ENCODE measurements at regions not wholly inside any gene's neighbourhood (a gene's known extent, or its start where the extent isn't known, plus 50 kb on each side); places are given as distances from the start of the nearest gene placed in this dataset.

DNA sequence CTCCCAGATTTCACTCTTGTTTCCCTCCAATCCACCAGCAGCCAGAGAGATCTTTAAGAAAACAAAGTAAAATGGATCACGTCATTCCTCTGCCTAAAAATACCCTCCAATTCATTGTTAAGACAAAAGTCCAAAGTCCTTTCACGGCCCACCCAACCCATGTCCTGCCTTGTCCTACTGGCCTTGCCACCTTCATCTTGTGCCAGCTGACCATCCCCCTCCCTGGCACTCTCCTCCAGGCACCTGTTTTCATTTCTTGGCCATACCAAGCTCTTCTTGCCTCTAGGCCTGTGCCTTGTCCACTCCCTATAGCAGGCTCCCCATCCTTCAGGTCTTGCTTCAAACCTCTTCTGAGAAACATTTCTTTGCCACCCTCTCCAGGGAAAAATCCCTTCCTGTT is 307.6 kb downstream of the MSX2 start:
- H3K4me3 ChIP-seq (ENCODE audit: insufficient read depth, low read depth, low read length): no peak overlapping the region
- no peaks in the 10 kb centered on the region for H3K36me3 ChIP-seq (replicated peaks; ENCODE audit: control insufficient read depth, insufficient read depth, low read length)
- H3K27me3 ChIP-seq (ENCODE audit: control insufficient read depth, insufficient read depth, low read length): no peaks in the 10 kb centered on the region
- no peak for DNase-seq

DNA sequence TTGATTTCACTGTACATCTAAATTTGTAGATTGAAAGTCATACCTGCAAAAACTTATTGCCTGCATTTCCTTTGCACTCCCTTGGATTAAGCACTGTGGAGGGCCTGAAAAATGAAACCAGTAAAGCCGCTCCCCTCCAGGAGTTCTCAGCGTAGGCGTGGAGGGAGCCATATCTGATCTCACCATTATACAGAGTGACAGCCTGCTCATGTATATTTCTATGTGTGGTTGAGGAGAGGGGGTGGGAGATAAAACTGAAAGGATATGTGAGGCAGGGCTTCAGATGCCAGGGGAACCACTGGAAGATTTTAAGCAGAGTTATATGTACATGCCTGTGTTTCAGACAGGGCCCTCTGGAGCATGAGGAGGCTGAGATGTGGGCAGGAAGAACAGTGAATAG is 303.0 kb downstream of the MSX2 start:
- no peaks in the 10 kb centered on the region; the same call in 1 of the 2 replicates for H3K27me3 ChIP-seq (ENCODE audit: control insufficient read depth, insufficient read depth, low read length)
- H3K36me3 ChIP-seq (replicated peaks; ENCODE audit: control insufficient read depth, insufficient read depth, low read length): no peaks in the 10 kb centered on the region
- no peak overlapping the region for H3K4me3 ChIP-seq (ENCODE audit: insufficient read depth, low read depth, low read length)
- no peak for DNase-seq

DNA sequence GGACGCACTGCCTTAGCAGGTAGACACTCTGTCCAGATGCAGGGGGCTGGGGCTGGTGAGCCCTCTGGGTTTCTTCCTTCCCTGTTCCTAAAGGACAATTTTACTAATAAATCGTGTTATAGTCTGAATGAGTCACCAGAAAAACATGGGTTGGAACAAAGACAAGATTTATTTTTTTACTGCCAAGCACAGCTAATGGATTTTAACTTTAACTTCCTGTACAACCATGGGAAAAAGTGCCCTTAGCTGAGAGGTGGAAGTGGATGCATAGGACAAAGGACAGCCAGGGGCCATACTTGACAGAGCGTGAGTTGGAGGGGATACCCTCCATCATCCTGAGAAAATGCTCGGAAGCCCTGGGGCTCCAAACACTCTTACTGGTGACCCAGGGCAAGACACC is 300.7 kb downstream of the MSX2 start:
- no peak for DNase-seq
- Histone ChIP-seq H3K27me3 (ENCODE audit: control insufficient read depth, insufficient read depth, low read length) (no peaks in the 10 kb centered on the region; the same call in 1 of the 2 replicates), H3K36me3 (replicated peaks; ENCODE audit: control insufficient read depth, insufficient read depth, low read length) (no peaks in the 10 kb centered on the region), H3K4me3 (ENCODE audit: insufficient read depth, low read depth, low read length) (no peak overlapping the region)

DNA sequence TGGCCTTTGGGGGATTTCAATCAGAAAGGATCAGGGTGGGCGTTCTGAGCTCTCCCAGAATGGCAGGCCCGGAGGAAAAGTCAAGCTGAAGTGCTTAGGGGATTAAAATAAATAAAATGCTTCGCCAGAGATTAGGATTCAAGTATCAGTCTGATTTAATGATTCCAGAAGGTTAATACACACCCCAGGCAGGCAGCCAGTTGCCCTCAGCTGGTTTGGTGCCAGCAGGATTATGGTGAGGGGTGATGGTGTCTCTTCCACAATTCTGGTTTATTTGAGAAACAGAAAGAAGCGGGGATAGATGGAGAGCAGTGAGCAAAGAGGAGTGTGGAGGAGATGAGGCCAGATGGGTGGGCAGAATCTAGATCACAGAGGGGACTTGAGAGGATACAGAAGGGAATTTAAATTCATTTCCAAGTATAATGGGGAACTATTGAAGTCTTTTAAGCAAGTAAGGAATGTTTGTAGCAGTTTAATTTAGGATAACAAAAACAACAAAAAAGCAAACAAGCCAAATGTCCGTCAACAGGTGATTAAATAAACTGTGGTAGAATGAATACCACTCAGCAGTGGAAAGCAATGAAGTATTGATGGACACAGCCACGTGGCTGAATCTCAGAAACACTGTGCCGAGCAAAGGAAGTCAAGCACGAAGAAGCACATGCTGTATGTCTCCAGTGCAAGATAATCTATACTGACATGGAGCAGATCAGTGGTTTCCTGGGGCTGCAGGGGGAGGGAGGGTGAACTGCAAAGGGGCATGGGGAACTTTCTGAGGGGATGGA is 297.7 kb downstream of the MSX2 start:
- Histone ChIP-seq H3K27me3 (ENCODE audit: control insufficient read depth, insufficient read depth, low read length) (no peaks in the 10 kb centered on the region; the same call in 1 of the 2 replicates), H3K36me3 (replicated peaks; ENCODE audit: control insufficient read depth, insufficient read depth, low read length) (no peaks in the 10 kb centered on the region)
- DNase-seq: no peak

DNA sequence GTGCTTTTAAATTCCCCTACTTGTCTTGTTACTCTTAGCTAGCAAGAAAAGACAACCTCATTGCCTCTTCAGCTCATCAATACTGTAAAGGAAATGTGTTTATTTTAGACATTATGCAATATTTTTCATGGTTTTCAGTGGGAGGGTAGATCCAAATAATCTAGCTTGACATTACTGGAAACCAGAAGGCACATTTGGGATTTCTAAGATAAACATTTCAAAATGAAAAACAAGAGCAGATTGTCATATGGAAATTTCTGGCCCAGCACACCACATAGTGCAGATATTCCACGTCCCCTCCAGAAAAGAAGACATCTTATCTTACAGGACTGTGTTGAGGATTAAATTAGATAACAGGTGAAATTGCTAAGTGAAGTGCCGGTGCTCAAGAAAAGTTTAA is 296.9 kb downstream of the MSX2 start:
- no peak overlapping the region for H3K4me3 ChIP-seq (ENCODE audit: insufficient read depth, low read depth, low read length)
- H3K27me3 ChIP-seq (ENCODE audit: control insufficient read depth, insufficient read depth, low read length): no peaks in the 10 kb centered on the region; the same call in 1 of the 2 replicates
- no peak for DNase-seq

More for the DNA sequence above, 297.7 kb downstream of the MSX2 start:
- no peak overlapping the region for H3K4me3 ChIP-seq (ENCODE audit: insufficient read depth, low read depth, low read length)

DNA sequence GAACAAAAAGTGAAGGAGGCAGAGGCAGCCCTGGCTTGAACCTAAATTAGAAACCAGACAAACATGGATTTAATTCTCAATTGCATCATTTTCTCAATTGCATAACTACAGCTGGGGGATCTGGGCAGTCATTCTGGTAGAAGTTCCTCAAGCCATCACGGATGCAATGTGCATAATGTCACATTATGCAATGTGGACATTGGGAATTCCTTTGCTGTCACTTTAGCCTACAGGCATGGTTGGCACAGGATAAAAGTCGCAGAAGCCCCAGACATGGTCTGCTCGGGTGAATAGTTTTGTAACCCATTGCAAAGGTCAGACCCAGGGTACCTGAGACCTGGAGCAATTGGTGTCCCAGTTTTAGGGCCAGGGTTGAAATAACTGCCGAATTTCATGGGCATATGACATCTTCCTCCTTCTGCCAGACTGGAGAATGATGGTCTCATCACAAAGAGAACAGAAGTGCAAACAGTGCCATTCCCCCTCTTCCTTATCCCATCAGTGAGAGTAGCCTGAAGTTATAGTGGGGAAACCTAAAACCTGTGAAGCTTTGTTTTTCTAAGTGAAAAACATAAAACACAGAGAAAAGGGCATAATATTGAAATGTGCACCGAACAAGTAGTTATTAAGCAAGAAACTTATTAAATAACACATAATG is 290.8 kb downstream of the MSX2 start:
- Histone ChIP-seq H3K4me3 (ENCODE audit: insufficient read depth, low read depth, low read length) (no peak overlapping the region), H3K36me3 (replicated peaks; ENCODE audit: control insufficient read depth, insufficient read depth, low read length) (no peaks in the 10 kb centered on the region), H3K27me3 (ENCODE audit: control insufficient read depth, insufficient read depth, low read length) (no peaks in the 10 kb centered on the region)
- no peak for DNase-seq

More for the DNA sequence above, 296.9 kb downstream of the MSX2 start:
- no peaks in the 10 kb centered on the region for H3K36me3 ChIP-seq (replicated peaks; ENCODE audit: control insufficient read depth, insufficient read depth, low read length)

DNA sequence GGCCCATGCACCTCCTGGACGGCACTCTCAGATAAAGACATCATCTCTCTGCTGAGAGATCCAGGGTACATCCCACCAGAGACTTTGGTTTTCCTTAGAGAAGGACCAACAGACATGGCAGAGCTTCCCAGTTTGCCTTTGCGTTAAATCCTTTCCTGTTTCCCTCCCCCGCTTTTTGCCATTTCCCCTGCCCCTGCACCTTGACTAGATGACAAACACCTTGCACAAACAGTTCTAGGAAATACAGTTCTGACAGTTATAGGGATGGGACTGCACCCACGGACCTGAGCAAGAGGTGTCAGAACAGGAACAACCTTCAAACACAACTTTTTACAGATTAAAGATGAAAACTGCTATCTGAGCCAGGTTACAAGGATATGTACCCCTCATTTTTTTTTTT is 288.9 kb downstream of the MSX2 start:
- no peak overlapping the region for H3K4me3 ChIP-seq (ENCODE audit: insufficient read depth, low read depth, low read length)
- no peaks in the 10 kb centered on the region for H3K27me3 ChIP-seq (ENCODE audit: control insufficient read depth, insufficient read depth, low read length)
- DNase-seq: no peak

DNA sequence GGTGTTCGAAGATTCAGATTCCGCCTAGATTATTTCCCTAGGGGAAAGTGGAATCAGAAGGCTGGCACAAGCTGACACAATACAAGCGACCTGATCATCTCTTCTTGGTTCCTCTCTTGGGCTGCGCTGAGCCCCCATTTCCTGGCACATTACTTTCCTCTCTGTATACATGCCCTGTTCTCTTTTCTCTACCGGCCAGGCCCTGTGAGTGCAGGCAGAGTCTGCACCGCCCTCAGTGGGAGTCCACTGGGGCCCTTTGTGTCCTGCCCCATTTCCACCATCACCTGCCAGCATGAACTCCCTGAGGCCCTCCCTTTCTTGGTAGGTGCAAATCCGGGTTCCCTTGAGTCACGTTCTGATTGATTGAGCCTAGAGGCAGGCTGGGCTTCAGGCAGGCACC is 287.9 kb downstream of the MSX2 start:
- peak; percentile 24 for DNase-seq
- H3K4me3 ChIP-seq (ENCODE audit: insufficient read depth, low read depth, low read length): no peak overlapping the region
- no peaks in the 10 kb centered on the region for H3K27me3 ChIP-seq (ENCODE audit: control insufficient read depth, insufficient read depth, low read length)
- no peaks in the 10 kb centered on the region for H3K36me3 ChIP-seq (replicated peaks; ENCODE audit: control insufficient read depth, insufficient read depth, low read length)

More for the DNA sequence above, 288.9 kb downstream of the MSX2 start:
- no peaks in the 10 kb centered on the region for H3K36me3 ChIP-seq (replicated peaks; ENCODE audit: control insufficient read depth, insufficient read depth, low read length)

DNA sequence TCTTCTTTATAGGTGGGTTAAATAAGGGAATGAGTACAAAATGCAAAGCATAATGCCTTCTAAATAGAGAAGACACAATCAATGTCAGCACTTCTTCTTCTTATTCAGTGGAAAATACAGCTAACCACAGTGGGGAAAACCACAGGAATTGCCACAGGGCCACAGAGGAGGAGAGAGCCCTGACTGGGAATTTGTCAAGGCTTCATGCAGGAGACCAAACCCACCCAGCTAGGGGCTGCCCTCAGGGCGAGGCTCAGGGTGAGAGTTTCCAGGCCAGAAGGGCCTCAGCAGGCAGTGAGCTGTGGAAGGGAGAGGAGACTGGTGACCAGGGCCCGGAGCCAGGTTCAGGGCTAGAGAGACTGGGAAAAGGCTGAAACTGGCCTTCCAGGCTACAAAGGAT is 279.1 kb downstream of the MSX2 start:
- H3K27me3 ChIP-seq (ENCODE audit: control insufficient read depth, insufficient read depth, low read length): no peaks in the 10 kb centered on the region
- no peak overlapping the region for H3K4me3 ChIP-seq (ENCODE audit: insufficient read depth, low read depth, low read length)
- no peaks in the 10 kb centered on the region for H3K36me3 ChIP-seq (replicated peaks; ENCODE audit: control insufficient read depth, insufficient read depth, low read length)
- no peak for DNase-seq

DNA sequence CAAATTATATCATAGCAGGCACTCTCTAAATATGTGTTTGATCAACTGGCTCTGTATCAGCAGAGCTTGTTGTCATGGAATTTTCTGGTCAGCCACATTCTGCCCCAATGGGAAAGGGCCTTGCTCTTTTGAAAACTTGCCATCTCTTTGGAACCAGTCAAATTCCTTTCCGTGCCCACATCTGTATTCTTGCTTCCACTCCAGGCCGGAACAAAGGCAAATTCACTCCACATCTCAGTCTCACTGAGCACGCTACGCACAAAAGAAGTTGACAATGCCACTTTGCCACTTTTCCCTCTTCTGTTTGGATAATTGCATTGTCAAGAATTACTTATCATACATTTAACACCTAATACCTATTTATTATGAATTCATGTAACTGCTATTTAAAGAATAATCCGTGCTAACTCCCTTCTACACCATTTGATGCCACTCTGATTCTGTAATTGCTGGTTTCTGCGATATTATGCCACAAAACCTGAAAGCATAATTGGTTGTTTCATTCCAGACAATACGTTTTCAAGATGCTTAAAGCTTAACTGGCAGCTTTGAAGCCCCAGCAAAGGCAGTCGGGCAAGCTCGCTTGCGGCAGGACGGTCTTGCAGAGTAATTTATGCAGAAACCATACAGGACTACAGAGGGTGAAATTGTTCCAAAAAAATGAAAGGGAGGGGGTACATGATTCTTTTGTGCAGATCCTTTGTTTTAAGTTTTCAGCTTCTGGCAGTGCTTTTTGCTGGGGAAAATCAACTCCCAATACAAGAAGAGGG is 277.7 kb downstream of the MSX2 start:
- Histone ChIP-seq H3K4me3 (ENCODE audit: insufficient read depth, low read depth, low read length) (no peak overlapping the region), H3K27me3 (ENCODE audit: control insufficient read depth, insufficient read depth, low read length) (no peaks in the 10 kb centered on the region), H3K36me3 (replicated peaks; ENCODE audit: control insufficient read depth, insufficient read depth, low read length) (no peaks in the 10 kb centered on the region)
- no peak for DNase-seq

DNA sequence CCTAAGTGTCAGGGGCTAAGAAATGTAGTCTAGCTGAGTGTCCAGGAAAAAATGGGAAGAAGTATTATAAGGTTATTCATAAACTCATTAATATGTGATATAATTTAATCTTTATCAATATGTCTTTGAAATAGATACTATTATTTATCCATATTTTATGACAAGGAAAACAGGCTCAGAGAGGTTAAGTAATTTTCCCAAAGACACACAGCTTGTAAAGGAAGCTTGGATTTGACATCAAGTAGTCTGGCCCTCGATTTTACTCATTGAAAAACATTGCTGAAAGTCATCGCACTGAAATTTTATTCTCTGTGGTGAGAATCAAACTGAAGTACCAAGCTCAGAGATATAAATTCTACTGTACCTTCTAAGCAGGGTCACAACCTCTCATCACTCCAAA is 276.9 kb downstream of the MSX2 start:
- DNase-seq: no peak
- Histone ChIP-seq H3K4me3 (ENCODE audit: insufficient read depth, low read depth, low read length) (no peak overlapping the region), H3K27me3 (ENCODE audit: control insufficient read depth, insufficient read depth, low read length) (no peaks in the 10 kb centered on the region), H3K36me3 (replicated peaks; ENCODE audit: control insufficient read depth, insufficient read depth, low read length) (no peaks in the 10 kb centered on the region)

DNA sequence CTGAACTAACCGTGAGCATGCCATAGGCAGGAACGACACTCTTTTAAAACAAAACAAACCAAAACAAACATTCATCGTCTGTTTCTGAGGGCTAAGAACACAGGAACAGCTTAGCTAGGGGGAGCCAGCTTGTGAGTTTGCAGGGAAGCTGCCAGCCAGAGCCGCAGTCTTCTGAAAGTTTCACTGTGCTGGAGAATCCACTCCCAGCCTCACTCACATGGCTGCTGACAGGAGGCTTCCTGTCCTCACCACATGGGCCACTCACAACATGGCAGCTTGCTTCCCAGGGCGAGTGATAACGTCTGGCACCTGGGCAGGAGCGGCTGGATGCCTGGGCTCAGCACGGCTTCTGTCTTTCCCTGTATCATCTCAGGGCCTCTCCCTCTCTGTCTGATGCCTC is 275.2 kb downstream of the MSX2 start:
- DNase-seq: no peak
- Histone ChIP-seq H3K4me3 (ENCODE audit: insufficient read depth, low read depth, low read length) (no peak overlapping the region), H3K27me3 (ENCODE audit: control insufficient read depth, insufficient read depth, low read length) (no peaks in the 10 kb centered on the region), H3K36me3 (replicated peaks; ENCODE audit: control insufficient read depth, insufficient read depth, low read length) (no peaks in the 10 kb centered on the region)

DNA sequence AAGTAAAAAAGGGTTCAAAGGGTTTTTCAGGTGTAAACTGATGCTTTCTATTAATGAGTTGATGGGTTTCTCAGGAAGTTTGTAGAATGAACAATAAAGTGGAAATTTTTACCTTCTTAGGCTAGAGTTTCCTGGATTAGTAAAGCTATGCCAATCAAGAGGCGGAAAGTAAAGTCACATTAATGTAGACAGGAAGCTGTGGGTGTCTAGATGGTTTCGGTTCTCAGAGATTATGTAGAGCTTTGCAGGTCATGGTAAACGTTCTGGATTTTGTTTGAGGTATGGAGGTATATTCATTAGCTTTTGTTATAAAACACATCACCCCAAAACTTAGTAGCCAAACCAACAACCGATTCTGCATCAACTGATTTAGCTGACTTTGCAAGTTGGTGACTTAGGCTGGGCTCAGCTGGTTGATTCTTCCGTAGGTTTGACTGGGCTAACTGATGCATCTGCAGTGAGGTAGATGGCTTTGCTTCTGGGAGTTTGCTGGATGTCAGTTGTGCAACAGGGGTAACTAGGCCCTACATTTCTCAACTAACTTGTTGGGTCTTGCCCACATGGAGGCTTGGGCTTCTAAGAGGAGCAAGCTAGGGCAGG is 273.8 kb downstream of the MSX2 start:
- Histone ChIP-seq H3K36me3 (replicated peaks; ENCODE audit: control insufficient read depth, insufficient read depth, low read length) (no peaks in the 10 kb centered on the region), H3K27me3 (ENCODE audit: control insufficient read depth, insufficient read depth, low read length) (no peaks in the 10 kb centered on the region), H3K4me3 (ENCODE audit: insufficient read depth, low read depth, low read length) (no peak overlapping the region)
- no peak for DNase-seq

DNA sequence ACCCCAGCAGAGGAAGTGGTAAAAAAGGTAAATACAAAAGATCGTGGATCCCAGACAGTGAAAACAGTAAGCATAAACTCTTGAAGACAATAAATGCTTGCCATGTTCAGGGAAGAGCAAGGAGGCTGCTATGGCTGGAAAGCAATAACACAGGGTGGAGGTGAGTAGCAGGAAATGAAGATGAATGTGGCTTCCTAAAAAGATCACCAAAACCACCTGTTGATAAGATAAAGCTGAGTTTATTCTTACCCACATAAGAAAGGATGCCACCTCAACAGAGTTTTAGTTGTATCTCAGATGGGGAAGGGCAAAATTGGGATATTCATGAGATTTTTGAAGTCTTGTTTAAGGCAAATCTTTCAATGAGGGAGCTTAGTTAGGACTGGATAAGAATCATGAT is 273.3 kb downstream of the MSX2 start:
- no peak overlapping the region for H3K4me3 ChIP-seq (ENCODE audit: insufficient read depth, low read depth, low read length)
- no peaks in the 10 kb centered on the region for H3K27me3 ChIP-seq (ENCODE audit: control insufficient read depth, insufficient read depth, low read length)
- no peak for DNase-seq
- H3K36me3 ChIP-seq (replicated peaks; ENCODE audit: control insufficient read depth, insufficient read depth, low read length): no peaks in the 10 kb centered on the region

Measured in H7 (cell line).